Activated naive CD4-positive, alpha-beta T cell treated with Interleukin-2 at 50 U/mL for 16 hours (primary cell): ENCODE measurements at regions not wholly inside any gene's neighbourhood (a gene's known extent, or its start where the extent isn't known, plus 50 kb on each side); places are given as distances from the start of the nearest gene placed in this dataset.

Source experiments
- DNase-seq: peaks from one replicate; pipeline ENCODE4 v3.0.0-alpha.2; 2020

- no peak for DNase-seq
Measured at GRCh38 chr16:9536905-9537304, 445.5 kb downstream of the HAPSTR1 start.

- DNase-seq = no peak
Measured at GRCh38 chr16:9539346-9539745, 447.9 kb downstream of the HAPSTR1 start.

GRCh38 chr16:9541723-9542122 lies 450.3 kb downstream of the HAPSTR1 start:
- DNase-seq = no peak

GRCh38 chr16:9542165-9542755 lies 450.8 kb downstream of the HAPSTR1 start:
- no peak for DNase-seq

GRCh38 chr16:9545522-9546437 lies 454.3 kb downstream of the HAPSTR1 start:
- DNase-seq = no peak

GRCh38 chr16:9546438-9546786 lies 455.0 kb downstream of the HAPSTR1 start:
- no peak for DNase-seq

GRCh38 chr16:9549487-9549886 lies 458.0 kb downstream of the HAPSTR1 start:
- no peak for DNase-seq

GRCh38 chr16:9555051-9555450 lies 463.6 kb downstream of the HAPSTR1 start:
- DNase-seq = no peak

DNA sequence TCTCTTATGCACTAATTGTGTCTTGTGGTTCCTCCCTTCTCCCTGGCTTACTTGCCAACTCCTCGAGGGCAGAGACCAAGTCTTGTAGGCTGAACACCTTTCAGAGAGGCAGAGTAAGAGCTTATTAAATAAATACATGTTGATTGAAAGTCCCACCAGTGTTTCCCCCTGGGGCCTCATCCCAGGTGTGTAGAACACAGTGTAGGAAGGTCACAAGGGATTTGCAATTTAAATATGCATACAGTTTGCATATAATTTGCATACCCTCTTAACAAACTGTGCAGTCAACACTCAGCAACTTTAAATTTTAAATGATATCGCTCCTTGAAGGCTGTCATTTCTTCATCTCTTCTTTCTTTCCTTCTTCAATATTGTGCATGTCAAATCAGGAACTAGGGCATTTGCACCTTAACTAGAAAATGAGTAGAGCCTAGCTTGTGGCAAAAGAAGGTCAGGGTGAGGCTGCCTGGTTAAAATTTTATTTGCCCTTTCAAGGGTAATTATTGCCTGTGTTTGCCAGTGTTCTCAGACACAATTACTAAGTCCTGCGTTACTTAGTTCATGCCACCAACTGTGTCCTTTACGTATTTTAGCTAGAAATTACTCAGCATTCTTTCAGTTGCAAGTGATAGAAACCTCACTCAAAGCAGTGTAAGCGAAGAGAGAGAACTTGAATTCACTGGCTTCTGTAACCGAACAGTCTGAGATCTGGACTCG lies 465.7 kb downstream of the HAPSTR1 start:
- DNase-seq = no peak

DNA sequence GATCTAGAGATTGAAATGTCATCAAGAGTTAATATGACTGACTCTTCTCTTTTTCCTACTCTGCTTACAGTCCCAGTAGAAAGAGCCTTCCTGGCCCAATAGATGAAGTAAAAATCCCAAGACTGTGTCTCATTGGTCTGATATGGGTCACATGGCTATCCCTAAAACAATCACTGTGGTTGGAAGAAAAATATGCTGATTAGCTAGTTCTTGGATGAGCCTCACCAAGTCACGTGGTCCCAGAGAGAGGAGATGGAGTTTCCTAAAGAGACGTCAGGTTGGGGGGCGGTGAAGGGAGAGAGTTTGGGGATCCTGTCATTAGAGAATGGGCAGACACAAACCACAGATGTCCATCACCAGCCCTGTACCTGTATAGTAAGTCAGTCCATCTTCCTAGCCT lies 466.3 kb downstream of the HAPSTR1 start:
- no peak for DNase-seq

DNA sequence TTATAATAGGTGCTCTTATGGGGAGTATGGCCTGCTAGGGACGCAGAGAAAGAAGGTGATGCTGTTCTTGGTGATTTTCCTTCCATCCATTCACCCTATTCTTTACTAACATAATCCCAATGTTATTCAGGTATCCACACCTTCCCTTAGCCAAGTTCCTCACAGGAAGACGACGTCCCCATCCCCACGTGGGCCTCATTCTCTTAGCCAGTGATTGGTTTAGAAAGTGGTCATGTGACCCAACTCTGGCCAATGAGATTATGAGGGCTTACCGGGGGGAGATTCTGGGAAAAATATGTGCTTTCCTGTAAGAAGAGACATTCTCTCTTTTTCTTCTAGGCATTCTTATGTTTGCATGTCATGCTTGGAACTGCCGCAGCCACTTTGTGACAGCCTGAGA lies 474.7 kb downstream of the HAPSTR1 start:
- DNase-seq = no peak

GRCh38 chr16:9567666-9568065 lies 476.2 kb downstream of the HAPSTR1 start:
- no peak for DNase-seq

GRCh38 chr16:9568261-9568660 lies 476.8 kb downstream of the HAPSTR1 start:
- DNase-seq = no peak

DNA sequence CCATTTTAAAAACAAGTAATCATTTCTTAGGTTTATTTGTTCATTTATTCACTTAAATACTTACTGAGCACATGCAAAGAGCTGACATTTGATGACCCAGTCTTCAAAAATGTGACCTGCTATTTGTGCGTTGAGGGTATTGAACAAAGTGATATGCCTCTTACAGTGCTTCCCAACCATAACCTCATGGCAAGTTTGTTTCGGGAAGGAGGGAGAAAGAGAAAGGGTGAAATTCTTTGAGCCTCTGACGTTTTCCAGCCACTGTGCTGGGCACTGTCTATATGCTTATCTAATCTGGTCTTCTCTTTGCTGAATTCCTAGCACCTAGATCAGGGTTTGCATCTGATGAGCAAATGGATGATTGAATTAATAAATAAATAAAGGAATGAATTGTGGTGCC lies 479.1 kb downstream of the HAPSTR1 start:
- DNase-seq = no peak

- DNase-seq = no peak
Measured at GRCh38 chr16:9578459-9578858, 487.0 kb downstream of the HAPSTR1 start.

GRCh38 chr16:9580025-9580424 lies 488.6 kb downstream of the HAPSTR1 start:
- no peak for DNase-seq

DNA sequence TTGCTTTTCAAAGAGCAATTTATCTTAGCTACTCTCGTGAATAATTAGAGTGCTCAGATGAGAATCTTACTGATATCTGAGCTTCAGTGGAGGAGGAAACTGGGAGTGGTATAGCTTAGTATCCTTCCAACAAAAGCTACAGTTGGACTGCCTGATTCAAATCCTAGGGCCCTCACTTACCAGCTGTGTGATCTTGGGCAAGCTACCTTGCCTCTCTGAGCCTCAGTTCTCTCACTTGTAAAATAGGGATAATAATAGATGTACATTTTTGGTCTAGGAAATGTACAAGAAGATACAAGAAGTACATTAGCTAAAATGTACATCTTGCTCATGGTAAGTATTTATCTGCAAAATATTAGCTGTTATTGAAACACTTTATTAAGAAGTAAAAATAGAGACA lies 502.0 kb downstream of the HAPSTR1 start:
- no peak for DNase-seq

GRCh38 chr16:9594047-9594446 lies 502.6 kb downstream of the HAPSTR1 start:
- no peak for DNase-seq

DNA sequence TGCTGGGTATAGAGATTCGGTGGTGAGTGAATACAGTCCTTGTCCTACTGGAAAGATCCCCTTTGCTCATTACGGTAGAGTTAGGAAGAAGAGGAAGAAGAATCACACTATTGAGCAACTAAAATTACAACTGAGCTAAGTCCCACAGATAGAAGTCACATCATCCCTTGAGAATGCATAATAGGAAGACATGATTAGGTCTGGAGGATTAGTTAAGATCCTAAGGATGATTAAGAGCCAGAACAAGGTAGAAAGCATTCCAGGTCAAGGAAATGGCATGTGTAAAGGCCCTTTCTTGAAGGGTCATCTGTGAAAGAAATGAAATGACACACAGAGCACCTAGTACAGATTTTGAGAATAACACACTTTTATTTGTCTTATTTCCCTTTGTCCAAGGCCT lies 503.5 kb downstream of the HAPSTR1 start:
- no peak for DNase-seq

GRCh38 chr16:9595393-9595792 lies 503.9 kb downstream of the HAPSTR1 start:
- no peak for DNase-seq

GRCh38 chr16:9596788-9597187 lies 505.3 kb downstream of the HAPSTR1 start:
- DNase-seq = no peak

DNA sequence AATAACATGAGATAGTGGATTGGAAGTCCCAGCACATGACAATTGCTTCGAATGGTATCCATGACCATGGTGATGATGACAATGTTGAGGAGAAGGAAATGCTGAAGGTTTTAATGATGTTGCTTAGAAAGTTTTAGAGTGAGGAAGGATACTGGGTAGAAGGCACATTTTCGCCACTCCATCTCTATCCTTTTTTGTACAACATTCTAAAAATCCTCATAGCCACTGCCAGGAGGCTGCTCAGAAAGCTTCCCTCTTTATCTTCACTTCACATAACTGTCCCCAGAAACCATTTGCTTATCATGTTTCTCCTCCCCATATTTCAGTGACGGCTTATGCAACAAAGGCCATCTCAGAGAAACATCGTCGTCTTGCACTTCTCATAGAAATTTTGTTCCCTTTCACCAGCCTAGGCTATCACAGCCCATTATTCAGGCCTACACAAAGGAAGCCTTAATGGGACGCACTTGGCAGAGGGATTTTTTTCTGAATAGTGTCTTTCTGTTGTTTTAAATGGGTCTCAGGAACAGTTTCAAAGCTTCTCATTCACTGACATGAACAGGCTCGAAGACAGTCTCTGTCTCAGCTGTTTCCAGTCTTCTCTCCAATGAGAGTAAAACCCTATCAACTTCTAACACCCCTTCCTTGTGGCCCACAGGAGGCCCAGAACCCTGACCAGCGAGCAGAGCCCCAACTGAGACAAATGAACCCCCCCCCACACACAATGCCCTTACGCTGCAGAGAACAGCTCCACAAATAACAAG lies 506.7 kb downstream of the HAPSTR1 start:
- DNase-seq = no peak

GRCh38 chr16:9598731-9599083 lies 507.3 kb downstream of the HAPSTR1 start:
- no peak for DNase-seq
